ENCODE measurements at regions not wholly inside any gene's neighbourhood (a gene's known extent, or its start where the extent isn't known, plus 50 kb on each side); places are given as distances from the start of the nearest gene placed in this dataset.

DNA sequence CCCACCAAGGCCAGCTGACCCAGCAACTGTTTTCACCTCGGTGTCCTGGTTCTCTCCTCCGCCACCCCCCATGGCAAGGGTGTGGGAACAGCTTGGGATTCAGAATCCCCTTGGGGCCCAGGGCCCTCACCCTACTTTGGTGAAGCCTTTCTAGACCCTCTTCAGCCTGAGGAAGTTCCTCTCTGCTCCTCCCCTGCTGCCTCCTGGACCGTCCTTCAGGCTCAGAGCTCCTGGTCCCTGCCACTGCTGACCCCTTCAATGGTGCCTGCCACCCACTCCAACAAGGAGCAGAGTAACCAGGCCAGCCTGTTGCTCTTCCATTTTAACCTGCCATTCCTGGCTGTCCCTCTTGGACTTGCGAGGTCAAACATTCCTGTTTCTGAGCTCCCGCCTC lies 72.0 kb upstream of the SMNDC1 start:
- TF ChIP-seq EZH2 (IDR thresholded peaks at IDR 0.05; ENCODE audit: low read length): no peak
- TF ChIP-seq, protein P1, sequence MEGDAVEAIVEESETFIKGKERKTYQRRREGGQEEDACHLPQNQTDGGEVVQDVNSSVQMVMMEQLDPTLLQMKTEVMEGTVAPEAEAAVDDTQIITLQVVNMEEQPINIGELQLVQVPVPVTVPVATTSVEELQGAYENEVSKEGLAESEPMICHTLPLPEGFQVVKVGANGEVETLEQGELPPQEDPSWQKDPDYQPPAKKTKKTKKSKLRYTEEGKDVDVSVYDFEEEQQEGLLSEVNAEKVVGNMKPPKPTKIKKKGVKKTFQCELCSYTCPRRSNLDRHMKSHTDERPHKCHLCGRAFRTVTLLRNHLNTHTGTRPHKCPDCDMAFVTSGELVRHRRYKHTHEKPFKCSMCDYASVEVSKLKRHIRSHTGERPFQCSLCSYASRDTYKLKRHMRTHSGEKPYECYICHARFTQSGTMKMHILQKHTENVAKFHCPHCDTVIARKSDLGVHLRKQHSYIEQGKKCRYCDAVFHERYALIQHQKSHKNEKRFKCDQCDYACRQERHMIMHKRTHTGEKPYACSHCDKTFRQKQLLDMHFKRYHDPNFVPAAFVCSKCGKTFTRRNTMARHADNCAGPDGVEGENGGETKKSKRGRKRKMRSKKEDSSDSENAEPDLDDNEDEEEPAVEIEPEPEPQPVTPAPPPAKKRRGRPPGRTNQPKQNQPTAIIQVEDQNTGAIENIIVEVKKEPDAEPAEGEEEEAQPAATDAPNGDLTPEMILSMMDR (optimal IDR thresholded peaks at IDR 0.05 in 1 of 3, IDR thresholded peaks at IDR 0.05 in 1 of 3, conservative IDR thresholded peaks at IDR 0.05 in 1 of 3; ENCODE audit: extremely low read depth in 1 of 3, insufficient read depth in 2 of 3, low read length in 3 of 3): no peak

All from keratinocyte (primary cell).